ENCODE measurements at regions not wholly inside any gene's neighbourhood (a gene's known extent, or its start where the extent isn't known, plus 50 kb on each side); places are given as distances from the start of the nearest gene placed in this dataset.

GRCh38 chr5:8150791-8151190, 281.8 kb downstream of the MTRR start:
- no peak for TF ChIP-seq CTCF (IDR thresholded peaks at IDR 0.05; ENCODE audit: low read depth, low read length)
- TF ChIP-seq POLR2A (IDR thresholded peaks at IDR 0.05; ENCODE audit: extremely low read depth, insufficient read length): no peak
- TF ChIP-seq MAX (IDR thresholded peaks at IDR 0.05; ENCODE audit: low read depth, low read length): no peak
